GM12872 (cell line): ENCODE measurements at regions not wholly inside any gene's neighbourhood (a gene's known extent, or its start where the extent isn't known, plus 50 kb on each side); places are given as distances from the start of the nearest gene placed in this dataset.

Source experiments
- TF ChIP-seq, protein P1 (sequence below): IDR thresholded peaks from 3 replicates; pipeline ENCODE4 v1.5.1; 2011; ENCODE audit warnings: low read depth, mild to moderate bottlenecking, low read length, moderate library complexity; ENCODE audit not compliant: insufficient read depth

- TF ChIP-seq, protein P1, sequence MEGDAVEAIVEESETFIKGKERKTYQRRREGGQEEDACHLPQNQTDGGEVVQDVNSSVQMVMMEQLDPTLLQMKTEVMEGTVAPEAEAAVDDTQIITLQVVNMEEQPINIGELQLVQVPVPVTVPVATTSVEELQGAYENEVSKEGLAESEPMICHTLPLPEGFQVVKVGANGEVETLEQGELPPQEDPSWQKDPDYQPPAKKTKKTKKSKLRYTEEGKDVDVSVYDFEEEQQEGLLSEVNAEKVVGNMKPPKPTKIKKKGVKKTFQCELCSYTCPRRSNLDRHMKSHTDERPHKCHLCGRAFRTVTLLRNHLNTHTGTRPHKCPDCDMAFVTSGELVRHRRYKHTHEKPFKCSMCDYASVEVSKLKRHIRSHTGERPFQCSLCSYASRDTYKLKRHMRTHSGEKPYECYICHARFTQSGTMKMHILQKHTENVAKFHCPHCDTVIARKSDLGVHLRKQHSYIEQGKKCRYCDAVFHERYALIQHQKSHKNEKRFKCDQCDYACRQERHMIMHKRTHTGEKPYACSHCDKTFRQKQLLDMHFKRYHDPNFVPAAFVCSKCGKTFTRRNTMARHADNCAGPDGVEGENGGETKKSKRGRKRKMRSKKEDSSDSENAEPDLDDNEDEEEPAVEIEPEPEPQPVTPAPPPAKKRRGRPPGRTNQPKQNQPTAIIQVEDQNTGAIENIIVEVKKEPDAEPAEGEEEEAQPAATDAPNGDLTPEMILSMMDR: no peak
These were observed 400.8 kb downstream of the SMOC2 start for GRCh38 chr6:168841609-168842278.

DNA sequence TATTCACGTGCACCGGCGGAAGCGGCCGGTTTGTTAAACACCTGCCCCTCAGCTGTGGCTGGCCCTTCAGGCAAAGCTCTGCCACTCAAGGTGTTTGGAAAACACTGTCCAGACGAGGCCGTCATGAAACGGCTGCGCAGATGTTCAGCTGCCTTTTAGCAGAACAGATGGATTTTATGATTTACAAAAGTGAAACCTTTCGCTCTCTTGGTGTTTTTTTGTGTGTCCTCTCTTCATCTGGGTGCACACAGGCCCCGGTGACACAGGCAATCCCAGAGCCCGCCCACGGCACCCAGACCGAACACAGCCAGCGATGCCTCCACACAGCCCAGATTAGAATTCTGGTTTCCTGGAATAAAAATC, 397.0 kb downstream of the SMOC2 start:
- TF ChIP-seq, protein P1: no peak

- TF ChIP-seq, protein P1: no peak
These were observed 396.5 kb downstream of the SMOC2 start for GRCh38 chr6:168837254-168838036.

DNA sequence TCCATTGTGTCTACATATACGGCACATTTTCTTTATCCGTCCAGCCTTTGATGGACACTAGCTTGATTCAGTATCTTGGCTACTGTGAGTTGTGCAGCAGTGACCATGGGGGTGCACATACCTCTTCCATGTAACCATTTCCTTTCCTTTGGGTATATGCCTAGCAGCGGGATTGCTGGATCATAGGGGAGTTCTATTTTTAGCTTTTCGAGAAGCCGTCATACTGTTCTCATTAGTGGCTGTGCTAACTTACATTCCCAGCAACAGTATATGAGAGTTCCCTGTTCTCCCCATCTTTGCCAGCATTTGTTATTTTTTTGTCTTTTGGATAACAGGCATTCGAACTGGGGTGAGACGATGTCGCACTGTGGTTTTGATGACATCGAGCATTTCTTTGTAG, 395.0 kb downstream of the SMOC2 start:
- TF ChIP-seq, protein P1: no peak

GRCh38 chr6:168834801-168835200, 393.8 kb downstream of the SMOC2 start:
- TF ChIP-seq, protein P1: no peak

DNA sequence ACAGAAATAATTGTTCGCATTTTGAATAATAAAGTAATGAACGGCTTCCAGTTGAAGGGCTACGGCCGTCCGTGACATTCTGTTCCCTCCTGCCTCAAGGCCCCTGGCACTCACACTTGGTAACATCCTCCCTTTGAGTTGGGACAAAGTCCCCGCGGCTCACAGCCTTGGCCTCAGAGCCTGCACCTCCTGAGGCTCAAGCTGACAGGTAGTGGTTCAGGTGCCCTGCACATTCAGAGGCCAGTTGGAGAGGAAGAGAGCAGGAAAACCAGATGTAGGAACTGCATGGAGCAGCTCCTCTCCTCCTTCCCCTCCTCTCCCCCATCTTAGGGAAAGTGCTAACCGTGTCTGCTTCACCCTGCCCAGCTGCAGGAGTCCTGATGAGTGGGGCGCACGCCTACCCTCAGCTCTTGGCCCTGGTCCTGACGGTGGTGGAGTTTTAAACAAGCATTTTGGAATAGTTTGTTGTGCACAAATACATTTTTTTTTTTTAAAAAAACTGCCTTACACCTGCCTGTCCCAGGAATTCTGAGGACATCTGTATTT, 393.1 kb downstream of the SMOC2 start:
- TF ChIP-seq, protein P1: no peak

GRCh38 chr6:168828800-168829199, 387.8 kb downstream of the SMOC2 start:
- TF ChIP-seq, protein P1: no peak
